ENCODE measurements at regions not wholly inside any gene's neighbourhood (a gene's known extent, or its start where the extent isn't known, plus 50 kb on each side); places are given as distances from the start of the nearest gene placed in this dataset.

GRCh38 chr4:26131711-26132110 is 189.1 kb upstream of the RBPJ start (continued):
- TF ChIP-seq IRF5 (IDR thresholded peaks at IDR 0.05; ENCODE audit: borderline replicate concordance) (peak; percentile 52; the same call in 1 of the 2 replicates), CEBPZ (IDR thresholded peaks at IDR 0.05; ENCODE audit: low read depth, low read length) (no peak), CEBPB (IDR thresholded peaks at IDR 0.05; ENCODE audit: borderline replicate concordance in 1 of 2, low read depth in 2 of 2, low read length in 2 of 2) (peak in 1 of 2 experiments; percentile 90; a peak in 2 of 4 replicates), FOXM1 (IDR thresholded peaks at IDR 0.05; ENCODE audit: low read depth, low read length) (peak; percentile 93; the same call in 1 of the 2 replicates), NRF1 (conservative IDR thresholded peaks at IDR 0.05; ENCODE audit: low read depth, low read length) (no peak), POU2F2 (IDR thresholded peaks at IDR 0.05; ENCODE audit: borderline replicate concordance, low read depth, low read length) (peak; percentile 71; the same call in 1 of the 3 replicates), ZBED1 (IDR thresholded peaks at IDR 0.05; ENCODE audit: borderline replicate concordance) (peak; percentile 74; the same call in 1 of the 2 replicates), SREBF2 (IDR thresholded peaks at IDR 0.05; ENCODE audit: low read length) (no peak), CBX3 (IDR thresholded peaks at IDR 0.05; ENCODE audit: borderline replicate concordance, low read depth) (no peak), SP1 (IDR thresholded peaks at IDR 0.05; ENCODE audit: low read depth, low read length) (peak; percentile 49), ETV6 (conservative IDR thresholded peaks at IDR 0.05 in 1 of 2, IDR thresholded peaks at IDR 0.05 in 1 of 2; ENCODE audit: borderline replicate concordance in 1 of 2, low read depth in 1 of 2) (peak in 1 of 2 experiments; percentile 80; a peak in 1 of 4 replicates), SMARCA5 (IDR thresholded peaks at IDR 0.05) (no peak), PAX5 (IDR thresholded peaks at IDR 0.05; ENCODE audit: borderline replicate concordance, low read depth, low read length) (peak; percentile 88), IRF3 (IDR thresholded peaks at IDR 0.05) (0 out of 2 replicates have a peak, but pooled peaks have one; percentile 11), GABPA (IDR thresholded peaks at IDR 0.05; ENCODE audit: low read depth) (0 out of 2 replicates have a peak, but pooled peaks have one; percentile 41), IRF4 (IDR thresholded peaks at IDR 0.05; ENCODE audit: low read depth, low read length) (peak; percentile 74), IKZF2 (IDR thresholded peaks at IDR 0.05) (peak; percentile 94 to 95), ATF3 (IDR thresholded peaks at IDR 0.05; ENCODE audit: borderline replicate concordance, extremely low read depth, low read depth, low read length) (no peak), SREBF1 (IDR thresholded peaks at IDR 0.05; ENCODE audit: low read length) (no peak), E2F4 (IDR thresholded peaks at IDR 0.05; ENCODE audit: low read depth, low read length) (no peak)
